Lower lobe of right lung (tissue), 2 donors: ENCODE measurements at regions not wholly inside any gene's neighbourhood (a gene's known extent, or its start where the extent isn't known, plus 50 kb on each side); places are given as distances from the start of the nearest gene placed in this dataset.

Experiments
- ATAC-seq, 2 donors: fragments of 200-7000 bp; cut with Tn5 transposase; one replicate each; pipeline ENCODE4 v1.9.1; 2020 to 2022; ENCODE audit warnings: mild to moderate bottlenecking in 2 of 2, moderate library complexity in 2 of 2
- DNase-seq: peaks from one replicate; pipeline ENCODE4 v3.0.0-alpha.2; 2020
- H3K27ac ChIP-seq: fragments of 200-600 bp; one replicate; pipeline ENCODE4 v1.8.0; 2022
- H3K27me3 ChIP-seq: fragments of 200-600 bp; one replicate; pipeline ENCODE4 v1.8.0; 2022; ENCODE audit warnings: low read depth
- H3K36me3 ChIP-seq: fragments of 200-600 bp; one replicate; pipeline ENCODE4 v1.8.0; 2022; ENCODE audit warnings: mild to moderate bottlenecking
- H3K4me1 ChIP-seq: fragments of 200-600 bp; one replicate; pipeline ENCODE4 v1.8.0; 2022
- H3K4me3 ChIP-seq: fragments of 200-600 bp; one replicate; pipeline ENCODE4 v1.8.0; 2022; ENCODE audit warnings: mild to moderate bottlenecking
- H3K9me3 ChIP-seq: fragments of 200-600 bp; one replicate; pipeline ENCODE4 v1.8.0; 2022
- CTCF ChIP-seq: fragments of 200-600 bp; IDR thresholded peaks from one replicate; pipeline ENCODE4 v1.8.0; 2022; ENCODE audit warnings: antibody characterized with exemption, mild to moderate bottlenecking
- intact Hi-C: fragments of 100-400 bp; cut with DNase I; formaldehyde crosslinking; loops from one replicate; pipeline ENCODE4 v1.11.0; 2022
- donor health status: DM: no; HTN: yes; CAD: no; lungs with severe emphysema.

- Histone ChIP-seq H3K27ac (no peak overlapping the region), H3K9me3 (no peaks in the 10 kb centered on the region), H3K4me3 (no peak overlapping the region), H3K27me3 (no peaks in the 10 kb centered on the region), H3K36me3 (no peaks in the 10 kb centered on the region), H3K4me1 (peaks cover 6% of the 10 kb centered on the region)
- intact Hi-C loops = no loop called here
- ATAC-seq (no peak), DNase-seq (no peak)
- no peak for TF ChIP-seq CTCF
These were observed 407.3 kb upstream of the ANO3 start for GRCh38 chr11:25924586-25924985.

- ATAC-seq = no peak
- Histone ChIP-seq H3K27me3 (no peaks in the 10 kb centered on the region), H3K36me3 (no peaks in the 10 kb centered on the region), H3K4me1 (peaks cover 6% of the 10 kb centered on the region), H3K27ac (no peak overlapping the region), H3K4me3 (no peak overlapping the region), H3K9me3 (no peaks in the 10 kb centered on the region)
- intact Hi-C loops = no loop called here
- DNase-seq = no peak
- TF ChIP-seq CTCF = no peak
These were observed 406.6 kb upstream of the ANO3 start for GRCh38 chr11:25925359-25925758.

GRCh38 chr11:25927411-25927953, 404.4 kb upstream of the ANO3 start:
- H3K27me3 ChIP-seq = no peaks in the 10 kb centered on the region
- peak overlapping the region; percentile 34 for H3K27ac ChIP-seq
- no peaks in the 10 kb centered on the region for H3K36me3 ChIP-seq
- no peak for DNase-seq
- no peak overlapping the region for H3K4me3 ChIP-seq
- no peaks in the 10 kb centered on the region for H3K9me3 ChIP-seq
- peaks cover 6% of the 10 kb centered on the region for H3K4me1 ChIP-seq
- TF ChIP-seq CTCF = no peak
- intact Hi-C loops = no loop called here
- ATAC-seq = no peak

GRCh38 chr11:25928076-25928475, 403.9 kb upstream of the ANO3 start:
- H3K27ac ChIP-seq = no peak overlapping the region
- TF ChIP-seq CTCF = no peak
- no peaks in the 10 kb centered on the region for H3K9me3 ChIP-seq
- peaks cover 6% of the 10 kb centered on the region for H3K4me1 ChIP-seq
- H3K4me3 ChIP-seq = no peak overlapping the region
- intact Hi-C loops = no loop called here
- H3K27me3 ChIP-seq = no peaks in the 10 kb centered on the region
- no peaks in the 10 kb centered on the region for H3K36me3 ChIP-seq
- DNase-seq (no peak), ATAC-seq (no peak)

GRCh38 chr11:25938952-25939351, 393.0 kb upstream of the ANO3 start:
- H3K4me1 ChIP-seq = no peaks in the 10 kb centered on the region
- H3K27ac ChIP-seq = no peak overlapping the region
- H3K9me3 ChIP-seq = no peaks in the 10 kb centered on the region
- DNase-seq = no peak
- TF ChIP-seq CTCF = no peak
- no peak overlapping the region for H3K4me3 ChIP-seq
- ATAC-seq = no peak
- intact Hi-C loops = no loop called here
- H3K27me3 ChIP-seq = no peaks in the 10 kb centered on the region
- no peaks in the 10 kb centered on the region for H3K36me3 ChIP-seq

- ATAC-seq (no peak), DNase-seq (no peak)
- TF ChIP-seq CTCF = no peak
- Histone ChIP-seq H3K27me3 (no peaks in the 10 kb centered on the region), H3K9me3 (no peaks in the 10 kb centered on the region), H3K27ac (no peak overlapping the region), H3K4me1 (no peaks in the 10 kb centered on the region), H3K36me3 (no peaks in the 10 kb centered on the region), H3K4me3 (no peak overlapping the region)
- intact Hi-C loops = no loop called here
These were observed 392.2 kb upstream of the ANO3 start for GRCh38 chr11:25939691-25940090.
